Activated B cell treated with CpG ODN at 0.5 μM for 24 hours (primary cell): ENCODE measurements at regions not wholly inside any gene's neighbourhood (a gene's known extent, or its start where the extent isn't known, plus 50 kb on each side); places are given as distances from the start of the nearest gene placed in this dataset.

ENCODE experiments used
- ATAC-seq: fragments of 200-7000 bp; cut with Tn5 transposase; one replicate; pipeline ENCODE4 v1.10.0; 2021; ENCODE audit warnings: low read depth, mild to moderate bottlenecking, moderate library complexity
- CTCF ChIA-PET: fragments of 350-600 bp; sonication (Branson Sonifier 250); formaldehyde crosslinking; loops from one replicate; lab custom pipeline; 2021; ENCODE audit warnings: antibody characterized with exemption; lab: Charles Lee
- POLR2A ChIA-PET: fragments of 350-600 bp; sonication (Branson Sonifier 250); formaldehyde crosslinking; loops from one replicate; lab custom pipeline; 2021; ENCODE audit warnings: antibody characterized with exemption; lab: Charles Lee
- DNase-seq: peaks from one replicate; pipeline ENCODE4 v3.0.0; 2022
- H3K27ac Mint-ChIP-seq: one replicate; pipeline ENCODE4 v1.8.0; 2020; ENCODE audit warnings: mixed read lengths
- H3K27me3 Mint-ChIP-seq: one replicate; pipeline ENCODE4 v1.8.0; 2021; ENCODE audit warnings: mixed read lengths
- H3K36me3 Mint-ChIP-seq: one replicate; pipeline ENCODE4 v1.8.0; 2021; ENCODE audit warnings: low read depth, mixed read lengths
- H3K4me1 Mint-ChIP-seq: one replicate; pipeline ENCODE4 v1.8.0; 2021; ENCODE audit warnings: mixed read lengths
- H3K4me3 Mint-ChIP-seq: one replicate; pipeline ENCODE4 v1.8.0; 2020; ENCODE audit warnings: mild to moderate bottlenecking, mixed read lengths
- H3K9me3 Mint-ChIP-seq: one replicate; pipeline ENCODE4 v1.8.0; 2020; ENCODE audit warnings: mixed read lengths
- CTCF ChIP-seq: fragments of 200-600 bp; IDR thresholded peaks from one replicate; pipeline ENCODE4 v1.8.0; 2022; ENCODE audit warnings: antibody characterized with exemption, mild to moderate bottlenecking
- intact Hi-C: fragments of 100-400 bp; cut with micrococcal nuclease; formaldehyde crosslinking; loops from one replicate; pipeline ENCODE4 v1.15.1; 2024

GRCh38 chr2:223522796-223523195, 79.4 kb downstream of the SCG2 start:
- intact Hi-C loops = no loop called here
- ATAC-seq (no peak), DNase-seq (no peak)
- Mint-ChIP-seq H3K27ac (no peak overlapping the region), H3K27me3 (no peaks in the 10 kb centered on the region), H3K9me3 (peaks cover 3% of the 10 kb centered on the region), H3K36me3 (no peaks in the 10 kb centered on the region), H3K4me1 (no peaks in the 10 kb centered on the region), H3K4me3 (no peak overlapping the region)
- CTCF ChIA-PET = no interaction called here
- POLR2A ChIA-PET = no interaction called here
- no peak for TF ChIP-seq CTCF

DNA sequence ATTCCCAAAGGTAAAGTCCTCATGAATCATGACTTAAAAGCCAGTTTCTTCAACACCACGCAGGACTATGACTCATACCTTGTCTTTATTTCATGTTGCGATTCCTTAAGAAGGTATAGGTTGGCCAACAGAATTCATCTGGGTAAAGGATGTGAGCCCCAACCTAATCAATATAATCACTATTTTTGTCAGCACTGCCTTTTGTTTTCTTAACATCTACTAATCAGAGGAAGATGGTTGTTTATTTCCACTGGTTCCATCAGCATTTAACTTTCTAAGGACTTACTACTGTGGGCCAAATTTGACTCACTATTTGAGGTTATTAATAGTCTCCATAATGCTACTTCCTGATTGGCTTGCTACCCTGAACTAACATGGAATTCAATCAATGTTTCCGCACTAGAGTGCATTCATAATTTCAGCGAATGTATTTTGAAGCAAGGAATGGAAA, 78.6 kb downstream of the SCG2 start:
- Mint-ChIP-seq H3K4me1 (no peaks in the 10 kb centered on the region), H3K36me3 (no peaks in the 10 kb centered on the region), H3K27me3 (no peaks in the 10 kb centered on the region), H3K9me3 (peaks cover 3% of the 10 kb centered on the region), H3K4me3 (no peak overlapping the region), H3K27ac (no peak overlapping the region)
- TF ChIP-seq CTCF = no peak
- DNase-seq (no peak), ATAC-seq (no peak)
- intact Hi-C loops = no loop called here
- ChIA-PET POLR2A (no interaction called here), CTCF (no interaction called here)

DNA sequence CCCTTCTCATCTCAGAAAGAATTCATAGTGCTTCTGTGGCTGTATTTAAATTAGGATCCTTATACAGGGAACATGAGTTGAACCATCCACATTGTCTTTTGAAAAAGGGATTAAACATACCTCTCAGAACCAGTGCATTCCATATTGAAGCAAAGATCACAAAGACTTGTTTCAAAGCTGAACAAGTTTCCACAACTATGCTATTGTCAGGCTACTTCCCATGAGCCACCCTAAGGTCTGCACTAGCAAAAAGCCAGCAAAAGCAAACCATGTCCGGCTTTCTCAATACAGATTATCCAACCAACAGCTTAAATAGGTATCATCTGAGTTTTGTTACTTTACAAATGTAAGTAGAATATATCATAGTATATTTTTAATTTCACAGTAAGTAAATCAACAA, 78.1 kb downstream of the SCG2 start:
- intact Hi-C loops = no loop called here
- no peaks in the 10 kb centered on the region for H3K27me3 Mint-ChIP-seq

DNA sequence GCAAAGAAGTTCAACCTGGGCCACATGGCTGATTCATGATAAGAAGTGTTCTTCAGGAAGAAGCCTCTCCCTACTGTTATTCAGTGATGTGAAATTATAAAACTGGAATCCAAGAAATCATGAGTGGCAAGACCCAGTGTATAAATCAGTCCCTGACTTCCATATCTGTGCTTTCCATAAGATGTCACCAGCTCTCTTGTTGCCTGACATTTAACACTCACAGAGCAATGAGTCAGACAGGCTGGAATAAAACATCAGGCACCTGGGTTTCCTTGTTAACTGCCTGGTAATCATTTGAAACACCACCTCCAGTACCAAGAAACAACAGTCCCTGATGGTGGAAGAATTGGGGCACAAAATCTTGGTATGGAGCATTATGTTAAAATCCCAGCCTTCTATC, 76.1 kb downstream of the SCG2 start:
- intact Hi-C loops = no loop called here
- Mint-ChIP-seq H3K4me1 (no peaks in the 10 kb centered on the region), H3K27ac (no peak overlapping the region), H3K4me3 (no peak overlapping the region), H3K36me3 (no peaks in the 10 kb centered on the region), H3K27me3 (no peaks in the 10 kb centered on the region), H3K9me3 (peaks cover 2% of the 10 kb centered on the region)
- CTCF ChIA-PET = no interaction called here
- no peak for ATAC-seq
- no peak for TF ChIP-seq CTCF
- POLR2A ChIA-PET = no interaction called here
- DNase-seq = no peak

More for the DNA sequence above, 78.1 kb downstream of the SCG2 start:
- Mint-ChIP-seq H3K27ac (no peak overlapping the region), H3K4me3 (no peak overlapping the region), H3K4me1 (no peaks in the 10 kb centered on the region), H3K9me3 (peaks cover 3% of the 10 kb centered on the region), H3K36me3 (no peaks in the 10 kb centered on the region)
- ATAC-seq = no peak
- TF ChIP-seq CTCF = no peak
- ChIA-PET CTCF (no interaction called here), POLR2A (no interaction called here)
- DNase-seq = no peak

- DNase-seq (no peak), ATAC-seq (no peak)
- Mint-ChIP-seq H3K27me3 (no peaks in the 10 kb centered on the region), H3K27ac (no peak overlapping the region), H3K4me3 (no peak overlapping the region), H3K9me3 (peaks cover 2% of the 10 kb centered on the region), H3K36me3 (no peaks in the 10 kb centered on the region), H3K4me1 (no peaks in the 10 kb centered on the region)
- intact Hi-C loops = no loop called here
- ChIA-PET CTCF (no interaction called here), POLR2A (no interaction called here)
- TF ChIP-seq CTCF = no peak
Observed at GRCh38 chr2:223528036-223528435, 74.1 kb downstream of the SCG2 start.
